HCT116 (cell line): ENCODE measurements at regions not wholly inside any gene's neighbourhood (a gene's known extent, or its start where the extent isn't known, plus 50 kb on each side); places are given as distances from the start of the nearest gene placed in this dataset.

Experiments used
- ATAC-seq: fragments of 200-7000 bp; cut with Tn5 transposase; 2 replicates; pipeline ENCODE4 v1.9.1; 2020; ENCODE audit warnings: mild to moderate bottlenecking, moderate library complexity
- BruUV-seq: library from RNA; stranded (reverse); fragments of 400-500 nt; replicated peaks from 2 replicates; lab custom pipeline; 2021; lab: Mats Ljungman, UMichigan
- CTCF ChIA-PET: fragments of 300-600 bp; sonication (Branson Sonifier 250); formaldehyde crosslinking; loops from one replicate; lab custom pipeline; 2021; ENCODE audit warnings: antibody characterized with exemption; lab: Charles Lee
- POLR2A ChIA-PET: fragments of 300-600, 350-600 bp; sonication (Branson Sonifier 250); formaldehyde crosslinking; loops from one replicate; lab custom pipeline; 2021; ENCODE audit warnings: antibody characterized with exemption; lab: Charles Lee
- RAD21 ChIA-PET, 2 experiments: fragments of 300-600 bp; sonication (Branson Sonifier 250); formaldehyde crosslinking; loops; one replicate each; lab custom pipeline; 2023; ENCODE audit warnings: low total read pairs in 2 of 2; ENCODE audit not compliant: uncharacterized antibody in 2 of 2, unreplicated experiment in 2 of 2, low non-redundant PET in 1 of 2; lab: Charles Lee
- DNase-seq: peaks from one replicate; pipeline ENCODE4 v3.0.0-alpha.2; 2010; ENCODE audit warnings: low read depth, low spot score
- H2AFZ ChIP-seq: fragments of 200-600 bp; shearing (Covaris generic), sonication (generic); 2 replicates; pipeline ENCODE4 v1.6.1; 2017; ENCODE audit warnings: low read depth, mixed run types, mixed read lengths, antibody characterized with exemption, low read length; ENCODE audit not compliant: poor library complexity, severe bottlenecking
- H3K27ac ChIP-seq: 2 replicates; pipeline ENCODE4 v1.5.1; 2012; ENCODE audit warnings: low read depth, low read length
- H3K27me3 ChIP-seq: fragments of 200-600 bp; sonication (generic); 2 replicates; pipeline ENCODE4 v1.6.1; 2016; ENCODE audit warnings: mixed run types, low read length, mixed read lengths; ENCODE audit not compliant: insufficient read depth
- H3K36me3 ChIP-seq, 2 experiments: fragments of 200-500 bp in 1 of 2; fragments of 200-600 bp in 1 of 2; sonication (Bioruptor generic) in 1 of 2; sonication (generic) in 1 of 2; 2 replicates each; pipeline versions ENCODE4 v1.5.1 to v1.6.1; 2014 to 2016; ENCODE audit warnings: low read length in 2 of 2, inconsistent platforms in 1 of 2, mixed read lengths in 1 of 2, mixed run types in 1 of 2; ENCODE audit not compliant: insufficient read depth in 2 of 2, control insufficient read depth in 1 of 2
- H3K4me1 ChIP-seq, 2 experiments: fragments of 200-600 bp in 1 of 2; sonication (generic) in 1 of 2; 2 replicates each; pipeline versions ENCODE4 v1.5.1 to v1.6.1; 2012 to 2017; ENCODE audit warnings: low read length in 2 of 2, inconsistent platforms in 1 of 2, mild to moderate bottlenecking in 1 of 2, mixed read lengths in 1 of 2, mixed run types in 1 of 2, moderate library complexity in 1 of 2; ENCODE audit not compliant: insufficient read depth in 2 of 2, control insufficient read depth in 1 of 2
- H3K4me2 ChIP-seq: fragments of 200-600 bp; sonication (generic); 2 replicates; pipeline ENCODE4 v1.6.1; 2017; ENCODE audit warnings: mixed run types, low read length, mixed read lengths
- H3K4me3 ChIP-seq, 2 experiments: fragments of 200-600 bp in 1 of 2; sonication (generic) in 1 of 2; replicated peaks in 1 of 2; 2 replicates each; pipeline ENCODE4 v1.5.1; 2011 to 2016; ENCODE audit warnings: low read length in 2 of 2, control low read depth in 1 of 2, low read depth in 1 of 2, mild to moderate bottlenecking in 1 of 2, mixed read lengths in 1 of 2, mixed run types in 1 of 2
- H3K79me2 ChIP-seq: fragments of 200-600 bp; sonication (generic); 2 replicates; pipeline ENCODE4 v1.6.1; 2017; ENCODE audit warnings: mild to moderate bottlenecking, mixed run types, low read length, moderate library complexity, mixed read lengths; ENCODE audit not compliant: insufficient read depth
- H3K9ac ChIP-seq: fragments of 200-600 bp; sonication (generic); 2 replicates; pipeline ENCODE4 v1.6.1; 2016; ENCODE audit warnings: low read length, mixed read lengths
- H3K9me2 ChIP-seq: fragments of 200-600 bp; sonication (generic), shearing (Covaris generic); 2 replicates; pipeline ENCODE4 v1.6.1; 2017; ENCODE audit warnings: mixed run types, mild to moderate bottlenecking, moderate library complexity; ENCODE audit not compliant: insufficient read depth
- H3K9me3 ChIP-seq, 2 experiments: fragments of 200-500 bp in 1 of 2; fragments of 200-600 bp in 1 of 2; sonication (Bioruptor generic) in 1 of 2; sonication (generic) in 1 of 2; 2 replicates each; pipeline ENCODE4 v1.6.1; 2014 to 2017; ENCODE audit warnings: low read length in 2 of 2, mixed read lengths in 2 of 2, inconsistent platforms in 1 of 2, low read depth in 1 of 2, mild to moderate bottlenecking in 1 of 2, mixed run types in 1 of 2, moderate library complexity in 1 of 2; ENCODE audit not compliant: control insufficient read depth in 1 of 2, insufficient read depth in 1 of 2
- H4K20me1 ChIP-seq: fragments of 200-600 bp; sonication (generic), shearing (Covaris generic); 2 replicates; pipeline ENCODE4 v1.6.1; 2017; ENCODE audit warnings: mixed run types, mild to moderate bottlenecking, moderate library complexity; ENCODE audit not compliant: insufficient read depth
- ATF3 ChIP-seq: IDR thresholded peaks from 2 replicates; pipeline ENCODE4 v1.6.1; 2012
- EZH2 ChIP-seq: fragments of 200-600 bp; sonication (generic); IDR thresholded peaks from 2 replicates; pipeline ENCODE4 v1.6.1; 2017; ENCODE audit warnings: antibody characterized with exemption, mixed run types
- MAX ChIP-seq: IDR thresholded peaks from 2 replicates; pipeline ENCODE4 v1.6.1; 2012
- TCF7L2 ChIP-seq: IDR thresholded peaks from 2 replicates; pipeline ENCODE4 v1.7.0; 2011; ENCODE audit warnings: borderline replicate concordance, inconsistent platforms; ENCODE audit not compliant: insufficient read depth, insufficient read length; ENCODE audit errors: extremely low read depth
- ZBTB33 ChIP-seq: IDR thresholded peaks from 2 replicates; pipeline ENCODE4 v1.6.1; 2011; ENCODE audit warnings: mild to moderate bottlenecking, low read length, moderate library complexity; ENCODE audit not compliant: insufficient replicate concordance; ENCODE audit errors: extremely low read depth
- ZFX ChIP-seq: fragments of 450-650 bp; IDR thresholded peaks from 2 replicates; pipeline ENCODE4 v1.6.1; 2017
- intact Hi-C: fragments of 100-400 bp; cut with micrococcal nuclease; formaldehyde crosslinking; loops from 2 replicates; pipeline ENCODE4 v1.10.0; 2022

- ATAC-seq = no peak
- no peak overlapping the region for H3K4me2 ChIP-seq
- no peaks in the 10 kb centered on the region for H3K4me1 ChIP-seq
- H3K27me3 ChIP-seq = peaks cover 14% of the 10 kb centered on the region
- no peak overlapping the region for H3K4me3 ChIP-seq
- ChIA-PET RAD21 (no interaction called here), POLR2A (no interaction called here), CTCF (no interaction called here)
- H3K9me3 ChIP-seq = no peaks in the 10 kb centered on the region
- TF ChIP-seq EZH2 (no peak), ZFX (no peak), MAX (no peak), TCF7L2 (no peak), ATF3 (no peak), ZBTB33 (no peak)
- intact Hi-C loops = no loop called here
- H3K27ac ChIP-seq = no peak overlapping the region
- no peak for DNase-seq
- H4K20me1 ChIP-seq = no peaks in the 10 kb centered on the region
- no peak overlapping the region for H3K9ac ChIP-seq
- H3K9me2 ChIP-seq = no peaks in the 10 kb centered on the region
- no peaks in the 10 kb centered on the region for H3K36me3 ChIP-seq
- H3K79me2 ChIP-seq = no peaks in the 10 kb centered on the region
- no TSS peak for BruUV-seq
- no peak overlapping the region for H2AFZ ChIP-seq
Measured at GRCh38 chr9:86454701-86455615, 100.7 kb upstream of the TUT7 start.
